NCI-H2171 treated with DMSO at 0.1 percent for 48 hours (cell line): ENCODE measurements at regions not wholly inside any gene's neighbourhood (a gene's known extent, or its start where the extent isn't known, plus 50 kb on each side); places are given as distances from the start of the nearest gene placed in this dataset.
"Not testable (repeated sequence)": the region's sequence is repeated elsewhere in the genome, so short reads cannot be mapped to it uniquely, and the experiment has no call there.

Experiments used
- DNase-seq: peaks from one replicate; lab custom pipeline; 2025; lab: John Stamatoyannopoulos, UW

- DNase-seq, result no peak
These were observed 56.2 kb downstream of the PABPC4L start for GRCh38 chr4:134145369-134145768.

GRCh38 chr4:134144337-134144736 lies 57.3 kb downstream of the PABPC4L start:
- no peak for DNase-seq

GRCh38 chr4:134141728-134142127 lies 59.9 kb downstream of the PABPC4L start:
- no peak for DNase-seq

GRCh38 chr4:134139188-134139587 lies 62.4 kb downstream of the PABPC4L start:
- DNase-seq, result no peak

- no peak for DNase-seq
These were observed 69.4 kb downstream of the PABPC4L start for GRCh38 chr4:134132086-134132783.

GRCh38 chr4:134126955-134127354 lies 74.6 kb downstream of the PABPC4L start:
- no peak for DNase-seq

- DNase-seq, result peak; percentile 18
These were observed 75.5 kb downstream of the PABPC4L start for GRCh38 chr4:134126000-134126560.

GRCh38 chr4:134122903-134123302 lies 78.7 kb downstream of the PABPC4L start:
- no peak for DNase-seq

GRCh38 chr4:134117392-134118183 lies 84.0 kb downstream of the PABPC4L start:
- DNase-seq, result no peak

- no peak for DNase-seq
These were observed 111.7 kb downstream of the PABPC4L start for GRCh38 chr4:134089885-134090284.

GRCh38 chr4:134085496-134085895 lies 116.1 kb downstream of the PABPC4L start:
- DNase-seq, result peak; percentile 13

GRCh38 chr4:134079085-134079484 lies 122.5 kb downstream of the PABPC4L start:
- not testable (repeated sequence) for DNase-seq

GRCh38 chr4:134078230-134078914 lies 123.2 kb downstream of the PABPC4L start:
- no peak for DNase-seq

- no peak for DNase-seq
These were observed 127.9 kb downstream of the PABPC4L start for GRCh38 chr4:134073711-134074110.

- no peak for DNase-seq
These were observed 129.5 kb downstream of the PABPC4L start for GRCh38 chr4:134072137-134072536.

- DNase-seq, result no peak
These were observed 131.4 kb downstream of the PABPC4L start for GRCh38 chr4:134070174-134070573.

GRCh38 chr4:134057356-134057755 lies 144.2 kb downstream of the PABPC4L start:
- peak; percentile 42 for DNase-seq

GRCh38 chr4:134046221-134046620 lies 155.4 kb downstream of the PABPC4L start:
- not testable (repeated sequence) for DNase-seq

- DNase-seq, result no peak
These were observed 156.2 kb downstream of the PABPC4L start for GRCh38 chr4:134045411-134045810.

GRCh38 chr4:134043266-134043665 lies 158.3 kb downstream of the PABPC4L start:
- DNase-seq, result no peak

- no peak for DNase-seq
These were observed 173.2 kb downstream of the PABPC4L start for GRCh38 chr4:134028421-134028820.

- no peak for DNase-seq
These were observed 173.7 kb downstream of the PABPC4L start for GRCh38 chr4:134027931-134028330.
